Uterus (tissue), 3 donors: ENCODE measurements at regions not wholly inside any gene's neighbourhood (a gene's known extent, or its start where the extent isn't known, plus 50 kb on each side); places are given as distances from the start of the nearest gene placed in this dataset.
A peak's percentile ranks its signal among the peaks of the same experiment; 100 is the strongest.

Source experiments
- DNase-seq, 2 donors: peaks; one replicate each; pipeline ENCODE4 v3.0.0-alpha.2; 2019 to 2020
- H3K27ac ChIP-seq, 2 donors: fragments of 200-600 bp; sonication (generic); 1 replicate in 1 of 2; 2 replicates in 1 of 2; pipeline ENCODE4 v1.5.1; 2016 to 2018
- H3K27me3 ChIP-seq, 2 donors: fragments of 200-600 bp; sonication (generic); one replicate each; pipeline ENCODE4 v1.5.1; 2018 to 2019; ENCODE audit warnings: control low read depth in 1 of 2
- H3K36me3 ChIP-seq, 2 donors: fragments of 200-600 bp; sonication (generic); one replicate each; pipeline ENCODE4 v1.5.1; 2019; ENCODE audit warnings: control low read depth in 1 of 2
- H3K4me1 ChIP-seq, 2 donors: fragments of 200-600 bp; sonication (generic); one replicate each; pipeline ENCODE4 v1.5.1; 2018 to 2019; ENCODE audit warnings: control low read depth in 1 of 2
- H3K4me3 ChIP-seq, 2 donors: fragments of 200-600 bp; sonication (generic); 1 replicate in 1 of 2; 2 replicates in 1 of 2; pipeline ENCODE4 v1.5.1; 2018 to 2019; ENCODE audit warnings: mild to moderate bottlenecking in 1 of 2
- H3K9me3 ChIP-seq, 2 donors: fragments of 200-600 bp; sonication (generic); one replicate each; pipeline ENCODE4 v1.5.1; 2019; ENCODE audit warnings: control low read depth in 1 of 2
- POLR2A ChIP-seq, 2 donors: fragments of 450-650 bp; IDR thresholded peaks; one replicate each; pipeline ENCODE4 v1.6.1; 2016; ENCODE audit warnings: antibody characterized with exemption in 2 of 2, mild to moderate bottlenecking in 1 of 2, moderate library complexity in 1 of 2
- intact Hi-C: fragments of 100-400 bp; cut with DNase I; formaldehyde crosslinking; loops from one replicate; pipeline ENCODE4 v1.15.1; 2023; ENCODE audit warnings: low total_unique reads
- TF ChIP-seq, protein P1 (sequence below), 4 experiments: fragments of 200-600 bp in 2 of 4; fragments of 450-650 bp in 2 of 4; sonication (generic) in 2 of 4; IDR thresholded peaks; one replicate each; pipeline ENCODE4 v1.5.1; 2016 to 2019; ENCODE audit warnings: antibody characterized with exemption in 4 of 4, mild to moderate bottlenecking in 2 of 4, moderate library complexity in 1 of 4
- donor health status: DM: yes; HTN: yes; CAD: no.

GRCh38 chr15:98123297-98123696, 162.8 kb downstream of the ARRDC4 start:
- H3K27ac ChIP-seq = peak overlapping the region; percentile 36 to 53
- H3K36me3 ChIP-seq = no peaks in the 10 kb centered on the region
- DNase-seq = no peak
- intact Hi-C loops = no loop called here
- no peak for TF ChIP-seq POLR2A (IDR thresholded peaks at IDR 0.05)
- TF ChIP-seq, protein P1, sequence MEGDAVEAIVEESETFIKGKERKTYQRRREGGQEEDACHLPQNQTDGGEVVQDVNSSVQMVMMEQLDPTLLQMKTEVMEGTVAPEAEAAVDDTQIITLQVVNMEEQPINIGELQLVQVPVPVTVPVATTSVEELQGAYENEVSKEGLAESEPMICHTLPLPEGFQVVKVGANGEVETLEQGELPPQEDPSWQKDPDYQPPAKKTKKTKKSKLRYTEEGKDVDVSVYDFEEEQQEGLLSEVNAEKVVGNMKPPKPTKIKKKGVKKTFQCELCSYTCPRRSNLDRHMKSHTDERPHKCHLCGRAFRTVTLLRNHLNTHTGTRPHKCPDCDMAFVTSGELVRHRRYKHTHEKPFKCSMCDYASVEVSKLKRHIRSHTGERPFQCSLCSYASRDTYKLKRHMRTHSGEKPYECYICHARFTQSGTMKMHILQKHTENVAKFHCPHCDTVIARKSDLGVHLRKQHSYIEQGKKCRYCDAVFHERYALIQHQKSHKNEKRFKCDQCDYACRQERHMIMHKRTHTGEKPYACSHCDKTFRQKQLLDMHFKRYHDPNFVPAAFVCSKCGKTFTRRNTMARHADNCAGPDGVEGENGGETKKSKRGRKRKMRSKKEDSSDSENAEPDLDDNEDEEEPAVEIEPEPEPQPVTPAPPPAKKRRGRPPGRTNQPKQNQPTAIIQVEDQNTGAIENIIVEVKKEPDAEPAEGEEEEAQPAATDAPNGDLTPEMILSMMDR (IDR thresholded peaks at IDR 0.05) = no peak
- H3K4me3 ChIP-seq = no peak overlapping the region
- no peaks in the 10 kb centered on the region for H3K27me3 ChIP-seq
- H3K9me3 ChIP-seq = no peaks in the 10 kb centered on the region
- H3K4me1 ChIP-seq = no peaks in the 10 kb centered on the region

GRCh38 chr15:98123834-98124233, 163.3 kb downstream of the ARRDC4 start:
- TF ChIP-seq POLR2A (IDR thresholded peaks at IDR 0.05) = no peak
- TF ChIP-seq, protein P1 (IDR thresholded peaks at IDR 0.05) = no peak
- Histone ChIP-seq H3K9me3 (no peaks in the 10 kb centered on the region), H3K36me3 (no peaks in the 10 kb centered on the region), H3K4me3 (no peak overlapping the region), H3K4me1 (no peaks in the 10 kb centered on the region), H3K27ac (peak overlapping the region in 1 of 2 donors; percentile 36), H3K27me3 (no peaks in the 10 kb centered on the region)
- intact Hi-C loops = no loop called here
- DNase-seq = no peak

DNA sequence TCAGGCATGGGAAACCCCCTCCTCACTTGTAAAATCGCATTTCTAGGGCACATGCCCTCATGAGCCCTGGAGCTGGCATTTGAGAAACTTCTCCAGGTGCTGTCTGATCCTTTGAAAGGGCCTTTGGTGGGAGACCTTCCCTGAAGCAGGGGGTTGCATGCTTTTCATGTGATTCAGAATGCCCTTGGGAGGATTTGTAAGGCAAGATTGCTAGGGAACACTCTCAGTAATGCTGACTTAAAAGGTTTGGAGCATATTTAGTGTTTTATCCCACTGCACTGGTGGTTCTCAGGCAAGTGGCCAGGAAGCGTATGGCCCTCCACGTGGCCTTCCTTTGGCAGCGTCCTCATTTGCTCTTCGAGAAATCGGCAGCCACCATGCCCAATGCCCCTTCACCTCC, 164.1 kb downstream of the ARRDC4 start:
- no peak for TF ChIP-seq POLR2A (IDR thresholded peaks at IDR 0.05)
- TF ChIP-seq, protein P1 (IDR thresholded peaks at IDR 0.05) = no peak
- H3K4me3 ChIP-seq = no peak overlapping the region
- intact Hi-C loops = no loop called here

GRCh38 chr15:98126326-98127085, 166.0 kb downstream of the ARRDC4 start:
- H3K36me3 ChIP-seq = no peaks in the 10 kb centered on the region
- no peak for TF ChIP-seq POLR2A (IDR thresholded peaks at IDR 0.05)
- intact Hi-C loops = no loop called here
- no peaks in the 10 kb centered on the region for H3K27me3 ChIP-seq
- H3K9me3 ChIP-seq = no peaks in the 10 kb centered on the region
- H3K4me1 ChIP-seq = no peaks in the 10 kb centered on the region
- H3K4me3 ChIP-seq = no peak overlapping the region
- no peak for DNase-seq
- no peak overlapping the region for H3K27ac ChIP-seq

More for the DNA sequence above, 164.1 kb downstream of the ARRDC4 start:
- no peak for DNase-seq
- H3K9me3 ChIP-seq = no peaks in the 10 kb centered on the region
- no peak overlapping the region for H3K27ac ChIP-seq
- H3K4me1 ChIP-seq = no peaks in the 10 kb centered on the region
- H3K27me3 ChIP-seq = no peaks in the 10 kb centered on the region
- H3K36me3 ChIP-seq = no peaks in the 10 kb centered on the region

DNA sequence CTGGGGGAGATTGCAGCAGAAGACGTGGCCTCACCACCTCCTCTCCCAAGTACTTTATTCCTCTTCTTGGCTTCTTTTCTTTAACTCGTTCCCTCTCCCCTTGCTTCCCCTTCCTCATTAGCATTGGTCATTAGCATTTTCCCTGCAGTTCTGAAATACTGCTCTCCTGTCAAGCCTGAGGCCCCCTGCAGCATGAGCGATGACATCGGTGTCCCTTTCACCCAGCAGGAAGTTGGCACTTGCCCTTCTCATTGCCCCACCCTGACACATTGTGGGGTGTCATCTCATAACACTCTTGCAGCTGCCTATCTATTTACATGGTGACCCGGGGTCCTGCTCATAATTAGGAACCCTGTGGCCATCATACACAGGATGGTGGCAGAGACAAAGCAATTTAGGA, 167.1 kb downstream of the ARRDC4 start:
- no peak for DNase-seq
- Histone ChIP-seq H3K9me3 (no peaks in the 10 kb centered on the region), H3K27me3 (no peaks in the 10 kb centered on the region), H3K4me1 (no peaks in the 10 kb centered on the region), H3K36me3 (no peaks in the 10 kb centered on the region), H3K27ac (no peak overlapping the region), H3K4me3 (no peak overlapping the region)
- intact Hi-C loops = no loop called here
- no peak for TF ChIP-seq POLR2A (IDR thresholded peaks at IDR 0.05)
- TF ChIP-seq, protein P1 (IDR thresholded peaks at IDR 0.05) = no peak
